Adrenal gland (tissue), 5 donors: ENCODE measurements at regions not wholly inside any gene's neighbourhood (a gene's known extent, or its start where the extent isn't known, plus 50 kb on each side); places are given as distances from the start of the nearest gene placed in this dataset.

ENCODE experiments used
- POLR2A ChIP-seq, 2 donors: fragments of 450-650 bp; IDR thresholded peaks; one replicate each; pipeline ENCODE4 v1.6.1; 2017; ENCODE audit warnings: antibody characterized with exemption in 2 of 2, mild to moderate bottlenecking in 2 of 2, moderate library complexity in 1 of 2
- TF ChIP-seq, protein P1 (sequence below), 6 experiments: fragments of 450-650 bp in 4 of 6; fragments of 200-600 bp in 2 of 6; sonication (generic) in 1 of 6; IDR thresholded peaks; 1 replicate in 5 of 6; 2 replicates in 1 of 6; pipeline versions ENCODE4 v1.5.1 to v1.8.0; 2016 to 2021; ENCODE audit warnings: antibody characterized with exemption in 6 of 6, mild to moderate bottlenecking in 2 of 6, moderate library complexity in 1 of 6
- donor health status: DM: no; HTN: no; CAD: no.

DNA sequence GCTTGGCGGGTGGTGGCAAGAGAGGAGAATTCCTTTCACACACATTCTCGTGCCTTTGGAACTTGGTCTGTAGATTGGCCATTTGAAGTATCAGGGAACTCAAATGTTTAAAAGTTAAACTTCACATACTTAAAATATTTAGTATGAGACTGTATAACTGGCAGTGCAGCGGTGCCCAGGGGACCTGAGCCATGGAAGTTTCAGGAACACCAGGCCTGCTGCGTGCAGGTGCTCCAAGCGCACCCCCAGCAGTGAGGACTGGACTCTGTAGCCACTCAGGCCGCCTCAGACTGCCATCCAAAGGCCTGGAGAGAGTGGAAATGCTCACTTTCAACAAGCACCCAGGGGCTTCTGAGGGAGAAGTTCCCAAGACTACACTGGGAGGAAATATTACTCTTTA lies 273.5 kb upstream of the IRX2 start:
- TF ChIP-seq, protein P1, sequence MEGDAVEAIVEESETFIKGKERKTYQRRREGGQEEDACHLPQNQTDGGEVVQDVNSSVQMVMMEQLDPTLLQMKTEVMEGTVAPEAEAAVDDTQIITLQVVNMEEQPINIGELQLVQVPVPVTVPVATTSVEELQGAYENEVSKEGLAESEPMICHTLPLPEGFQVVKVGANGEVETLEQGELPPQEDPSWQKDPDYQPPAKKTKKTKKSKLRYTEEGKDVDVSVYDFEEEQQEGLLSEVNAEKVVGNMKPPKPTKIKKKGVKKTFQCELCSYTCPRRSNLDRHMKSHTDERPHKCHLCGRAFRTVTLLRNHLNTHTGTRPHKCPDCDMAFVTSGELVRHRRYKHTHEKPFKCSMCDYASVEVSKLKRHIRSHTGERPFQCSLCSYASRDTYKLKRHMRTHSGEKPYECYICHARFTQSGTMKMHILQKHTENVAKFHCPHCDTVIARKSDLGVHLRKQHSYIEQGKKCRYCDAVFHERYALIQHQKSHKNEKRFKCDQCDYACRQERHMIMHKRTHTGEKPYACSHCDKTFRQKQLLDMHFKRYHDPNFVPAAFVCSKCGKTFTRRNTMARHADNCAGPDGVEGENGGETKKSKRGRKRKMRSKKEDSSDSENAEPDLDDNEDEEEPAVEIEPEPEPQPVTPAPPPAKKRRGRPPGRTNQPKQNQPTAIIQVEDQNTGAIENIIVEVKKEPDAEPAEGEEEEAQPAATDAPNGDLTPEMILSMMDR (IDR thresholded peaks at IDR 0.05) = no peak
- TF ChIP-seq POLR2A (IDR thresholded peaks at IDR 0.05) = no peak
